Fibroblast of villous mesenchyme (primary cell): ENCODE measurements at regions not wholly inside any gene's neighbourhood (a gene's known extent, or its start where the extent isn't known, plus 50 kb on each side); places are given as distances from the start of the nearest gene placed in this dataset.

Experiments
- DNase-seq: peaks from one replicate; pipeline ENCODE4 v3.0.0-alpha.2; 2010; ENCODE audit warnings: low read depth
- H3K4me3 ChIP-seq: 2 replicates; pipeline ENCODE4 v1.5.1; 2011; ENCODE audit warnings: low read depth, mild to moderate bottlenecking, low read length
- TF ChIP-seq, protein P1 (sequence below): IDR thresholded peaks from 2 replicates; pipeline ENCODE4 v1.5.1; 2012; ENCODE audit warnings: low read depth, mild to moderate bottlenecking, low read length; ENCODE audit not compliant: insufficient read depth

DNA sequence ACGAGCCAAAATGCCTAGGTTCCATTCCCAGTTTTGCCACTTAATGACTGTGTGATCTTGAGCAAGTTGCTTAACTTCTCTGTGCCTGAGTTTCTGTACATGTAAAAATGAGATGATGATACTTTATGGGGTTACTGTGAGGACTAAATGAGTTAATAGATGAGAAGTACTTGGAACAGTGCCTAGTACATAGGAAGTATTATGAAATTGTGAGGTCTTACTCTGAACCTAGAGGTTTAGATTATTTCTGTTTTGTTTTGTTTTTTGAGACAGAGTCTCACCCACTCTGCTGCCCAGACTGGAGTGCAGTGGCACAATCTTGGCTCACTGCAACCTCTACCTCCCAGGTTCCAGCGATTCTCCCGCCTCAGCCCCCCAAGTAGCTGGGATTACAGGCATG lies 227.0 kb upstream of the POU2AF2 start:
- H3K4me3 ChIP-seq: no peak overlapping the region
- DNase-seq: peak; percentile 53
- TF ChIP-seq, protein P1, sequence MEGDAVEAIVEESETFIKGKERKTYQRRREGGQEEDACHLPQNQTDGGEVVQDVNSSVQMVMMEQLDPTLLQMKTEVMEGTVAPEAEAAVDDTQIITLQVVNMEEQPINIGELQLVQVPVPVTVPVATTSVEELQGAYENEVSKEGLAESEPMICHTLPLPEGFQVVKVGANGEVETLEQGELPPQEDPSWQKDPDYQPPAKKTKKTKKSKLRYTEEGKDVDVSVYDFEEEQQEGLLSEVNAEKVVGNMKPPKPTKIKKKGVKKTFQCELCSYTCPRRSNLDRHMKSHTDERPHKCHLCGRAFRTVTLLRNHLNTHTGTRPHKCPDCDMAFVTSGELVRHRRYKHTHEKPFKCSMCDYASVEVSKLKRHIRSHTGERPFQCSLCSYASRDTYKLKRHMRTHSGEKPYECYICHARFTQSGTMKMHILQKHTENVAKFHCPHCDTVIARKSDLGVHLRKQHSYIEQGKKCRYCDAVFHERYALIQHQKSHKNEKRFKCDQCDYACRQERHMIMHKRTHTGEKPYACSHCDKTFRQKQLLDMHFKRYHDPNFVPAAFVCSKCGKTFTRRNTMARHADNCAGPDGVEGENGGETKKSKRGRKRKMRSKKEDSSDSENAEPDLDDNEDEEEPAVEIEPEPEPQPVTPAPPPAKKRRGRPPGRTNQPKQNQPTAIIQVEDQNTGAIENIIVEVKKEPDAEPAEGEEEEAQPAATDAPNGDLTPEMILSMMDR: no peak

DNA sequence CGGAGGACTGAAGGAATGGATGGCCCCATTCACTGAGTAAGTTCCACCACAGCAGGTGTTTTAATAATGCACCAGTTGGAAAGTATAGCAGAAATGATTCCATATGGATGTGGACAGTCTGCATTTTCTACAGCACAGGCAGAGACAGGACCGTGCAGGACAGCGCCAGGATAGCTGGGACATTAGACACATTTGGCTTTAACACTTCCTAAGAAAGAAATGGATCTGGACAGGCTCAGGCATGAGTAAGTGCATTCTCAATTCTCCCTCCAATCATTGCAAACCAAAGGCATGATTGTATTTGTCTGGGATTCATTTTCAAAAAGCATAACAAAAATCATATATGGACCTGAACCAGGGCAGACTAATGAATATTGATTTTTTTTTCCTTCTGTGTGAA lies 233.0 kb upstream of the POU2AF2 start:
- H3K4me3 ChIP-seq: no peak overlapping the region
- TF ChIP-seq, protein P1: no peak
- DNase-seq: no peak

DNA sequence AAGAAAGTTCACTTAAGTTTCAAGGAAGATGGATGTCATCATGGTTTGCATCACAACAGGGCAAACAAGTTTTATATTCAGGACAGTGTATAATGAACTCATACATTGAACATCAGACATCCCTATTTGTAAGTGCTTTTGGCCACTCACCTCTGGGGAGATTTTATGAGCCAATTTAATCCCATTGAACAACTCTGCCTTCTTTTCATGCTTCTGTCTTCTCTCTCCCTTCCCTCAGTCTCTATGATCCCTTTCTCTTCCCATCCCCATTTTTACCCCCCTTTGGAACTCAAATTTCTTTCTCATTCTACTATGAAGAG lies 234.3 kb upstream of the POU2AF2 start:
- TF ChIP-seq, protein P1: no peak
- no peak for DNase-seq
- no peak overlapping the region for H3K4me3 ChIP-seq

DNA sequence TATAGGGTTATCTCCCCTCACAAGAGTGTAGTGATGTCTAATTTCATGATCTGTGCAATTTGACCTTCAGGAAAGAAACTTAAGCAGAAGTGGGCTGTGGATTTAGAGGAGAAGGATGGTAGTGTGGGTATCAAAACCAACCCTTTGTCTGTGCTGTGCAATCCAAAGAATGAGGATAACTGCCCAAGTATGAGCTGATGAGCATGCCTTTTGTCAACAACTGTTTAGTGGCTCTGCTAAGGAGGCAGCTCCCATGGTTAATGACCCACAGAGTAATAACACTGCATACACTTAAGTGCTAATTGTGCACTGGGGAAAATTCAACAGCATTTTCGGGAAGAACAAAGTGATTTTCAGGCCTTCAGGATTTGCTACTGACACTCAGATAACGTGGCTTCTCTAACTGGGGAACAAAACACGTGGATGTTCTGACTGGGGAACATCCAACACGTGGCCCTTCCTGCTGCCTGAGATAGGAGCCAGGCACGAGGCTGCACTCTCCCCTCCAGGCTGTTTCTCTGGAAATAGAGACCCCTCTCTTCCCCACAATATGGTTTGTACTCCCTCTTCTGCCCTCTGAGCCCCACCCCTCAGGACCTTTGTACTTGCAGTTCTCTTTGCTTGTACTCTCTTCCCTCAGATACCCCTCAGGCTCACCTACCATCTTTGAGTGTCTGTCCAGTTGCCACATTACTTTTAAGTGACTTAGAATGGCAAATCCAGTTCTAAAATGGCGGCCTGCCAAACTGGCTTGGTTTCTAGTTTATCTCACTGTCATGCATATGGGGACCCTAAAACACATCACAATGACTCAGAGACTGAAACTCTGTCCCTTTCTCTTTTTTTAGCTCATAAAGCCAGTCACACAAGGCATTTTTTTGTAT lies 234.9 kb upstream of the POU2AF2 start:
- no peak overlapping the region for H3K4me3 ChIP-seq
- TF ChIP-seq, protein P1: no peak
- DNase-seq: no peak

DNA sequence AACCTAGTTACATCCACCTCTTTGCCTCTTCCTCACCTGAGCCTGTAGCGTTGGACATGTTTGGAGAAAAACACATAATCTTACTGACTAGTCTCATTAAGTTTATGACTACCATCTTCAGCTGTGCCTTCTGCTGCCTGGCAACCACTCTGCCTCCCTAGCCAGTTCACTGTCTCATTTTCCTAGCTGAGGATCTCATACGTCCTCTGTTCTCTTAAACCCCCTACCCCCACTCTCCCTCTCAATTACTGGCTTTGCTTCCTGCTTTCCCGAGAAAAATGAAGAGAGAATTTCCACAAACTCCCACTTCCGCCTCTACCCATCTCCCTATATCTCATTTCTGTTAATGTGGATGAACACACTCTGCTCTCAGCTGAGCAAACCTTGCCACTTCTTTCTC lies 239.3 kb upstream of the POU2AF2 start:
- TF ChIP-seq, protein P1: no peak
- H3K4me3 ChIP-seq: no peak overlapping the region
- DNase-seq: no peak

DNA sequence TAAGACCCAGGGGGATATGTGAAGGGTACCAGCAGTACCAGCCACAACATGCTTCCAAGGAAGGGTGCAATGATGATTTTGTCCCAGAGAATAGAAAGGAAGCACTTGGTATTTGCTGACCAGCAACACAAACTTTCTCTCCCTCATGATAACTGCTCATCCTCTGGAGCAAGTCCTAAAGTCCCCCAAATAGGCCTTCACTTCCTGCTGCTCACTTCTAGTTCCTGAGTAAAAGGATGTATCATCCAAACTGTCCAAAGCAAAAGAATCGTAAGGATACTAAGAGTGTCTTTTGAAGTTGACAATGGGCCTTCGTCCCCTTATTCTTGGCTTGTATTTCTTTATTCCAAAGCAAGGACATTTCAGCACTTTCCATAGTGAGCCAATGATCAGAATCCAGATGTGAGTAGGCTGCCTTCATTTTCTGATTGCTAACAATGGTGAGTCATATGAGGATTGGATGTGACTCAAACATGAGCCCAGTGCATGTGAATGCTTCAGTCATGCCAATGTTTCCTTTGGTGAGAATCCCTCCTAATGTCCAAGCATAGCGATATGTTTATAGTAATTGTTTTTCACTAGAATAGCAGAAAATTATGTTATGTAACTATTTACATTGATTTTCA lies 243.4 kb upstream of the POU2AF2 start:
- TF ChIP-seq, protein P1: no peak
- H3K4me3 ChIP-seq: no peak overlapping the region
- peak; percentile 72 for DNase-seq

DNA sequence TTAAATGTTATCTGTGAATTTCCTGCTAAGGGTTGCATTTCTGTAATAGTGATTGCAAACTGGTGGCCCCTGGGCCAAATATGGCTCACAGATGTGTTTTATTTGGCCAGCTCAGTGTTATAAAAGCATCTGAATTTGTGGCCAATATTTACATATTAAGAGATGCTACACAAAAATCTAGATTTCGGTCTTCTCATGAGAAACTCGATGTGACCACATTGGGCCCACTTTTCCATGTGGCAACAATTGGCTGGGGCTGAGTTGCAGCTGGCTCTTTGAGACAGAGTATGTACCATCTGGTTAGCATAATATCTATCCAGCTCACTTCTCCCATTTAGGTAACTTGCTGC lies 244.5 kb upstream of the POU2AF2 start:
- TF ChIP-seq, protein P1: no peak
- H3K4me3 ChIP-seq: no peak overlapping the region
- DNase-seq: peak; percentile 40
